ENCODE measurements at regions not wholly inside any gene's neighbourhood (a gene's known extent, or its start where the extent isn't known, plus 50 kb on each side); places are given as distances from the start of the nearest gene placed in this dataset.

DNA sequence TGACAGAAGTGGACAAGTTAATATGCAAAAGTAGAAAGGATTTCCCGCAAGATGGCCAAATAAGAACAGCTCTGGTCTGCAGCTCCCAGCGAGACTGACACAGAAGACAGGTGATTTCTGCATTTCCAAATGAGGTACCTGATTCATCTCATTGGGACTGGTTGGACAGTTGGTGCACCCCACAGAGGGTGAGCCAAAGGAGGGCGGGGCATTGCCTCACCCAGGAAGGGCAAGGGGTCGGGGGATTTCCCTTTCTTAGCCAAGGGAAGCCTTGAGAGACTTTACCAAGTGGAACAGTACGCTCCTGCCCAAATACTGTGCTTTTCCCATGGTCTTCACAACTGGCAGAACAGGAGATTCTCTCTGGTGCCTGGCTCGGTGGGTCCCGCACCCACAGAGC lies 191.3 kb downstream of the ALG10B start:
- TF ChIP-seq, protein P1, sequence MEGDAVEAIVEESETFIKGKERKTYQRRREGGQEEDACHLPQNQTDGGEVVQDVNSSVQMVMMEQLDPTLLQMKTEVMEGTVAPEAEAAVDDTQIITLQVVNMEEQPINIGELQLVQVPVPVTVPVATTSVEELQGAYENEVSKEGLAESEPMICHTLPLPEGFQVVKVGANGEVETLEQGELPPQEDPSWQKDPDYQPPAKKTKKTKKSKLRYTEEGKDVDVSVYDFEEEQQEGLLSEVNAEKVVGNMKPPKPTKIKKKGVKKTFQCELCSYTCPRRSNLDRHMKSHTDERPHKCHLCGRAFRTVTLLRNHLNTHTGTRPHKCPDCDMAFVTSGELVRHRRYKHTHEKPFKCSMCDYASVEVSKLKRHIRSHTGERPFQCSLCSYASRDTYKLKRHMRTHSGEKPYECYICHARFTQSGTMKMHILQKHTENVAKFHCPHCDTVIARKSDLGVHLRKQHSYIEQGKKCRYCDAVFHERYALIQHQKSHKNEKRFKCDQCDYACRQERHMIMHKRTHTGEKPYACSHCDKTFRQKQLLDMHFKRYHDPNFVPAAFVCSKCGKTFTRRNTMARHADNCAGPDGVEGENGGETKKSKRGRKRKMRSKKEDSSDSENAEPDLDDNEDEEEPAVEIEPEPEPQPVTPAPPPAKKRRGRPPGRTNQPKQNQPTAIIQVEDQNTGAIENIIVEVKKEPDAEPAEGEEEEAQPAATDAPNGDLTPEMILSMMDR (conservative IDR thresholded peaks at IDR 0.05; ENCODE audit: low read depth, low read length) = no peak
- no peak for TF ChIP-seq EZH2 (IDR thresholded peaks at IDR 0.05; ENCODE audit: low read length, unreplicated experiment)
